ENCODE measurements at regions not wholly inside any gene's neighbourhood (a gene's known extent, or its start where the extent isn't known, plus 50 kb on each side); places are given as distances from the start of the nearest gene placed in this dataset.

DNA sequence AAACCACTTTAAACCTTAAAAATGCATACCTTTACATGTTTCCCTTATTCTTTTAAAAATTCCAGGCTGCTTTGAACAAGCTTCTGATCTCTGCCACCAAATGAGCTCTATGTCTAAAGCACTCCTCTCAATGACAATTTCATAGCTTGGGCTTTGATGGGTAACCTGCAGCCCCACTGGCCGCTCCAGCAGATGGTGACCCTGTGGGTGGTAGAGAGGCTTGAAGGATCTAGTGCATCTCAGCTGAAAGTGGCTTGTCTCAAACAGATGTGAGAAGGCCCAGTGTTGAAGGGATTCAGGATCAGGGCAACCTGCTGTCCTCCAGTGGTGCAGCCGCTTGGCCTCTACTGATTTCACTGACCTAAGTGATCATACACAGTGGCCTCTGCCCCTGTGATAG is 84.7 kb upstream of the IRF2BP2 start:
- H3K4me2 ChIP-seq (ENCODE audit: control insufficient read depth, extremely low read depth, insufficient read depth, low read depth, low read length): no peak overlapping the region
- FAIRE-seq: no peak

GRCh38 chr1:234692966-234693580 is 83.1 kb upstream of the IRF2BP2 start:
- Histone ChIP-seq H3K27ac (ENCODE audit: control insufficient read depth, insufficient read depth, low read length) (no peak overlapping the region), H3K4me3 (ENCODE audit: control insufficient read depth in 2 of 3, extremely low read depth in 1 of 3, insufficient read depth in 2 of 3, low read depth in 1 of 3, low read length in 3 of 3) (no peak overlapping the region), H3K36me3 (ENCODE audit: control insufficient read depth in 2 of 2, extremely low read depth in 1 of 2, insufficient read depth in 2 of 2, low read length in 2 of 2) (no peaks in the 10 kb centered on the region), H3K79me2 (ENCODE audit: control insufficient read depth, insufficient read depth, low read length) (no peaks in the 10 kb centered on the region), H3K4me2 (ENCODE audit: control insufficient read depth, extremely low read depth, insufficient read depth, low read depth, low read length) (no peak overlapping the region), H3K9ac (ENCODE audit: control insufficient read depth, extremely low read depth, insufficient read depth, low read length) (no peak overlapping the region), H3K9me3 (ENCODE audit: control insufficient read depth, low read depth, low read length) (no peaks in the 10 kb centered on the region), H4K20me1 (ENCODE audit: control insufficient read depth, extremely low read depth, insufficient read depth, low read length) (no peaks in the 10 kb centered on the region), H2AFZ (ENCODE audit: control insufficient read depth, low read length) (no peak overlapping the region), H3K27me3 (ENCODE audit: control insufficient read depth, extremely low read depth, insufficient read depth, low read length) (no peaks in the 10 kb centered on the region), H3K9me1 (ENCODE audit: control insufficient read depth, extremely low read depth, insufficient read depth, low read length) (no peaks in the 10 kb centered on the region), H3K4me1 (ENCODE audit: control insufficient read depth, extremely low read depth, insufficient read depth, low read length) (no peaks in the 10 kb centered on the region)
- dilution Hi-C loops (cut with MboI; ENCODE audit: extremely low pct_ligation_motif_present, low sequenced_read_pairs): no loop called here
- DNase-seq (ENCODE audit: low read depth, low spot score): no peak
- no peak for FAIRE-seq
- TF ChIP-seq CTCF (optimal IDR thresholded peaks at IDR 0.05 in 1 of 3, IDR thresholded peaks at IDR 0.05 in 1 of 3, conservative IDR thresholded peaks at IDR 0.05 in 1 of 3; ENCODE audit: extremely low read depth in 1 of 3, insufficient read depth in 2 of 3, low read length in 3 of 3) (no peak), EZH2 (IDR thresholded peaks at IDR 0.05; ENCODE audit: low read length) (no peak)

More for the DNA sequence above, 84.7 kb upstream of the IRF2BP2 start:
- Histone ChIP-seq H3K36me3 (ENCODE audit: control insufficient read depth in 2 of 2, extremely low read depth in 1 of 2, insufficient read depth in 2 of 2, low read length in 2 of 2) (no peaks in the 10 kb centered on the region), H2AFZ (ENCODE audit: control insufficient read depth, low read length) (no peak overlapping the region), H3K27me3 (ENCODE audit: control insufficient read depth, extremely low read depth, insufficient read depth, low read length) (no peaks in the 10 kb centered on the region), H3K27ac (ENCODE audit: control insufficient read depth, insufficient read depth, low read length) (no peak overlapping the region), H3K9me1 (ENCODE audit: control insufficient read depth, extremely low read depth, insufficient read depth, low read length) (no peaks in the 10 kb centered on the region), H3K4me1 (ENCODE audit: control insufficient read depth, extremely low read depth, insufficient read depth, low read length) (no peaks in the 10 kb centered on the region), H3K9me3 (ENCODE audit: control insufficient read depth, low read depth, low read length) (no peaks in the 10 kb centered on the region), H3K9ac (ENCODE audit: control insufficient read depth, extremely low read depth, insufficient read depth, low read length) (no peak overlapping the region), H4K20me1 (ENCODE audit: control insufficient read depth, extremely low read depth, insufficient read depth, low read length) (no peaks in the 10 kb centered on the region), H3K4me3 (ENCODE audit: control insufficient read depth in 2 of 3, extremely low read depth in 1 of 3, insufficient read depth in 2 of 3, low read depth in 1 of 3, low read length in 3 of 3) (no peak overlapping the region), H3K79me2 (ENCODE audit: control insufficient read depth, insufficient read depth, low read length) (no peaks in the 10 kb centered on the region)
- no peak for TF ChIP-seq CTCF (optimal IDR thresholded peaks at IDR 0.05 in 1 of 3, IDR thresholded peaks at IDR 0.05 in 1 of 3, conservative IDR thresholded peaks at IDR 0.05 in 1 of 3; ENCODE audit: extremely low read depth in 1 of 3, insufficient read depth in 2 of 3, low read length in 3 of 3)
- TF ChIP-seq EZH2 (IDR thresholded peaks at IDR 0.05; ENCODE audit: low read length): no peak
- no peak for DNase-seq (ENCODE audit: low read depth, low spot score)
- dilution Hi-C loops (cut with MboI; ENCODE audit: extremely low pct_ligation_motif_present, low sequenced_read_pairs): no loop called here
